ENCODE measurements at regions not wholly inside any gene's neighbourhood (a gene's known extent, or its start where the extent isn't known, plus 50 kb on each side); places are given as distances from the start of the nearest gene placed in this dataset.

- TF ChIP-seq, protein P1, sequence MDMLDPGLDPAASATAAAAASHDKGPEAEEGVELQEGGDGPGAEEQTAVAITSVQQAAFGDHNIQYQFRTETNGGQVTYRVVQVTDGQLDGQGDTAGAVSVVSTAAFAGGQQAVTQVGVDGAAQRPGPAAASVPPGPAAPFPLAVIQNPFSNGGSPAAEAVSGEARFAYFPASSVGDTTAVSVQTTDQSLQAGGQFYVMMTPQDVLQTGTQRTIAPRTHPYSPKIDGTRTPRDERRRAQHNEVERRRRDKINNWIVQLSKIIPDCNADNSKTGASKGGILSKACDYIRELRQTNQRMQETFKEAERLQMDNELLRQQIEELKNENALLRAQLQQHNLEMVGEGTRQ (IDR thresholded peaks at IDR 0.05; ENCODE audit: low read depth, low read length), result no peak
- TF ChIP-seq MXI1 (IDR thresholded peaks at IDR 0.05; ENCODE audit: borderline replicate concordance, low read depth, low read length) (no peak), NFE2L2 (IDR thresholded peaks at IDR 0.05; ENCODE audit: low read depth, low read length) (no peak), POLR2A (IDR thresholded peaks at IDR 0.05; ENCODE audit: low read depth, low read length) (no peak), RAD21 (IDR thresholded peaks at IDR 0.05; ENCODE audit: low read length) (no peak), RFX5 (IDR thresholded peaks at IDR 0.05; ENCODE audit: low read depth, low read length) (no peak), CHD1 (IDR thresholded peaks at IDR 0.05; ENCODE audit: low read depth, low read length) (no peak), CEBPB (IDR thresholded peaks at IDR 0.05; ENCODE audit: low read depth, low read length) (no peak), BHLHE40 (IDR thresholded peaks at IDR 0.05; ENCODE audit: low read depth, low read length) (no peak), SMC3 (IDR thresholded peaks at IDR 0.05; ENCODE audit: low read depth, low read length) (no peak), MAFK (IDR thresholded peaks at IDR 0.05; ENCODE audit: low read depth, low read length) (no peak)
- TF ChIP-seq, protein P2, sequence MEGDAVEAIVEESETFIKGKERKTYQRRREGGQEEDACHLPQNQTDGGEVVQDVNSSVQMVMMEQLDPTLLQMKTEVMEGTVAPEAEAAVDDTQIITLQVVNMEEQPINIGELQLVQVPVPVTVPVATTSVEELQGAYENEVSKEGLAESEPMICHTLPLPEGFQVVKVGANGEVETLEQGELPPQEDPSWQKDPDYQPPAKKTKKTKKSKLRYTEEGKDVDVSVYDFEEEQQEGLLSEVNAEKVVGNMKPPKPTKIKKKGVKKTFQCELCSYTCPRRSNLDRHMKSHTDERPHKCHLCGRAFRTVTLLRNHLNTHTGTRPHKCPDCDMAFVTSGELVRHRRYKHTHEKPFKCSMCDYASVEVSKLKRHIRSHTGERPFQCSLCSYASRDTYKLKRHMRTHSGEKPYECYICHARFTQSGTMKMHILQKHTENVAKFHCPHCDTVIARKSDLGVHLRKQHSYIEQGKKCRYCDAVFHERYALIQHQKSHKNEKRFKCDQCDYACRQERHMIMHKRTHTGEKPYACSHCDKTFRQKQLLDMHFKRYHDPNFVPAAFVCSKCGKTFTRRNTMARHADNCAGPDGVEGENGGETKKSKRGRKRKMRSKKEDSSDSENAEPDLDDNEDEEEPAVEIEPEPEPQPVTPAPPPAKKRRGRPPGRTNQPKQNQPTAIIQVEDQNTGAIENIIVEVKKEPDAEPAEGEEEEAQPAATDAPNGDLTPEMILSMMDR (conservative IDR thresholded peaks at IDR 0.05; ENCODE audit: low read depth, low read length), result no peak
These were observed 82.6 kb upstream of the MPHOSPH6 start for GRCh38 chr16:82252582-82252981.
